Smooth muscle cell (in vitro differentiated cells): ENCODE measurements at regions not wholly inside any gene's neighbourhood (a gene's known extent, or its start where the extent isn't known, plus 50 kb on each side); places are given as distances from the start of the nearest gene placed in this dataset.

Source experiments
- DNase-seq: peaks from one replicate; lab custom pipeline; 2025; ENCODE audit not compliant: unreplicated experiment; lab: John Stamatoyannopoulos, UW
- H2AFZ ChIP-seq: fragments of 200-600 bp; sonication (generic); 2 replicates; pipeline ENCODE4 v1.6.0; 2016; ENCODE audit warnings: antibody characterized with exemption, low read depth, mild to moderate bottlenecking
- H3F3A ChIP-seq: fragments of 200-600 bp; sonication (generic); 2 replicates; pipeline ENCODE4 v1.6.0; 2017; ENCODE audit warnings: antibody characterized with exemption, low read depth
- H3K27ac ChIP-seq: fragments of 200-600 bp; sonication (generic); 2 replicates; pipeline ENCODE4 v1.5.1; 2016; ENCODE audit warnings: low read depth, mild to moderate bottlenecking
- H3K27me3 ChIP-seq: fragments of 200-600 bp; sonication (generic); 2 replicates; pipeline ENCODE4 v1.6.1; 2016; ENCODE audit warnings: low read depth, mild to moderate bottlenecking
- H3K36me3 ChIP-seq: fragments of 200-600 bp; sonication (generic); 2 replicates; pipeline ENCODE4 v1.5.1; 2016; ENCODE audit warnings: low read depth
- H3K4me1 ChIP-seq: fragments of 200-600 bp; sonication (generic); 2 replicates; pipeline ENCODE4 v1.5.1; 2016; ENCODE audit warnings: low read depth
- H3K4me2 ChIP-seq: fragments of 200-600 bp; sonication (generic); 2 replicates; pipeline ENCODE4 v1.6.0; 2016; ENCODE audit warnings: mild to moderate bottlenecking
- H3K4me3 ChIP-seq: fragments of 200-600 bp; sonication (generic); 2 replicates; pipeline ENCODE4 v1.5.1; 2016; ENCODE audit warnings: mild to moderate bottlenecking
- H3K79me2 ChIP-seq: fragments of 200-600 bp; sonication (generic); 2 replicates; pipeline ENCODE4 v1.6.0; 2016; ENCODE audit warnings: low read depth, mild to moderate bottlenecking
- H3K9ac ChIP-seq: fragments of 200-600 bp; sonication (generic); 2 replicates; pipeline ENCODE4 v1.6.0; 2016; ENCODE audit warnings: low read depth
- H3K9me3 ChIP-seq: fragments of 200-600 bp; sonication (generic); replicated peaks from 2 replicates; pipeline ENCODE4 v1.5.1; 2016; ENCODE audit warnings: low read depth
- H4K20me1 ChIP-seq: fragments of 200-600 bp; sonication (generic); 2 replicates; pipeline ENCODE4 v1.6.0; 2016; ENCODE audit warnings: low read depth
- CTCF ChIP-seq: fragments of 200-600 bp; sonication (generic); IDR thresholded peaks from 2 replicates; pipeline ENCODE4 v1.5.1; 2017; ENCODE audit warnings: borderline replicate concordance, mild to moderate bottlenecking, antibody characterized with exemption; ENCODE audit not compliant: insufficient read depth, poor library complexity, severe bottlenecking
- whole genome bisulfite sequencing: methylation state at CpG from one replicate; pipeline ENCODE4 v1.1.7; 2016; ENCODE audit warnings: low lambda C conversion rate; 5-methylcytosine and 5-hydroxymethylcytosine counted together

GRCh38 chr16:48044117-48044516 is 111.7 kb downstream of the ABCC12 start:
- Histone ChIP-seq H2AFZ (no peak overlapping the region), H3K4me1 (no peaks in the 10 kb centered on the region), H4K20me1 (no peaks in the 10 kb centered on the region), H3K4me3 (no peak overlapping the region), H3F3A (no peaks in the 10 kb centered on the region), H3K9me3 (no peaks in the 10 kb centered on the region), H3K9ac (no peak overlapping the region), H3K79me2 (no peaks in the 10 kb centered on the region), H3K36me3 (no peaks in the 10 kb centered on the region), H3K27ac (no peak overlapping the region), H3K4me2 (no peak overlapping the region), H3K27me3 (peaks cover 16% of the 10 kb centered on the region)
- 90% methylated on average over 1 of the region's 1 CpG for WGBS
- no peak for TF ChIP-seq CTCF
- DNase-seq, result no peak

GRCh38 chr16:48041981-48042421 is 113.8 kb downstream of the ABCC12 start:
- Histone ChIP-seq H3K36me3 (no peaks in the 10 kb centered on the region), H3F3A (no peaks in the 10 kb centered on the region), H4K20me1 (no peaks in the 10 kb centered on the region), H3K79me2 (no peaks in the 10 kb centered on the region), H3K27me3 (peaks cover 2% of the 10 kb centered on the region), H2AFZ (no peak overlapping the region), H3K4me3 (no peak overlapping the region), H3K9ac (no peak overlapping the region), H3K27ac (no peak overlapping the region), H3K9me3 (no peaks in the 10 kb centered on the region), H3K4me2 (no peak overlapping the region), H3K4me1 (no peaks in the 10 kb centered on the region)
- DNase-seq, result no peak
- WGBS, result 76% methylated on average over 10 of the region's 10 CpGs
- TF ChIP-seq CTCF, result peak; percentile 5

- Histone ChIP-seq H3K4me2 (no peak overlapping the region), H3K36me3 (no peaks in the 10 kb centered on the region), H2AFZ (no peak overlapping the region), H3K27ac (no peak overlapping the region), H3K9me3 (no peaks in the 10 kb centered on the region), H3F3A (no peaks in the 10 kb centered on the region), H3K79me2 (no peaks in the 10 kb centered on the region), H4K20me1 (no peaks in the 10 kb centered on the region), H3K27me3 (no peaks in the 10 kb centered on the region), H3K4me3 (no peak overlapping the region), H3K9ac (no peak overlapping the region), H3K4me1 (no peaks in the 10 kb centered on the region)
- no peak for TF ChIP-seq CTCF
- 71% methylated on average over 4 of the region's 4 CpGs for WGBS
- DNase-seq, result no peak
Measured at GRCh38 chr16:48035142-48035541, 120.7 kb downstream of the ABCC12 start.

- Histone ChIP-seq H3K27ac (no peak overlapping the region), H3K4me1 (no peaks in the 10 kb centered on the region), H3K36me3 (no peaks in the 10 kb centered on the region), H3K79me2 (no peaks in the 10 kb centered on the region), H3K4me3 (no peak overlapping the region), H4K20me1 (no peaks in the 10 kb centered on the region), H3K9ac (no peak overlapping the region), H3F3A (no peaks in the 10 kb centered on the region), H2AFZ (no peak overlapping the region), H3K9me3 (no peaks in the 10 kb centered on the region), H3K4me2 (no peak overlapping the region), H3K27me3 (no peaks in the 10 kb centered on the region)
- WGBS, result 91% methylated on average over 6 of the region's 6 CpGs
- no peak for DNase-seq
- no peak for TF ChIP-seq CTCF
Measured at GRCh38 chr16:48030926-48031325, 124.9 kb downstream of the ABCC12 start.
